Prostate gland (tissue), 2 donors: ENCODE measurements at regions not wholly inside any gene's neighbourhood (a gene's known extent, or its start where the extent isn't known, plus 50 kb on each side); places are given as distances from the start of the nearest gene placed in this dataset.

Source experiments
- DNase-seq: peaks from one replicate; pipeline ENCODE4 v3.0.0-alpha.2; 2019; ENCODE audit warnings: low spot score
- H3K27ac ChIP-seq, 2 donors: fragments of 200-600 bp; sonication (generic); 2 replicates each; pipeline ENCODE4 v1.5.1; 2017 to 2019
- H3K27me3 ChIP-seq: fragments of 200-600 bp; sonication (generic); replicated peaks from 2 replicates; pipeline ENCODE4 v1.5.1; 2019; ENCODE audit not compliant: insufficient read depth
- H3K36me3 ChIP-seq, 2 donors: fragments of 200-600 bp; sonication (generic); 1 replicate in 1 of 2; 2 replicates in 1 of 2; pipeline versions ENCODE4 v1.5.1 to v1.8.1; 2017 to 2019
- H3K4me1 ChIP-seq: fragments of 200-600 bp; sonication (generic); replicated peaks from 2 replicates; pipeline ENCODE4 v1.5.1; 2019
- H3K4me3 ChIP-seq, 2 donors: fragments of 200-600 bp; sonication (generic); 2 replicates each; pipeline ENCODE4 v1.5.1; 2017 to 2019
- H3K9me3 ChIP-seq: fragments of 200-600 bp; sonication (generic); 2 replicates; pipeline ENCODE4 v1.5.1; 2017
- CTCF ChIP-seq, 4 experiments: fragments of 200-600 bp in 2 of 4; fragments of 450-650 bp in 2 of 4; sonication (generic) in 2 of 4; IDR thresholded peaks; 1 replicate in 3 of 4; 2 replicates in 1 of 4; pipeline ENCODE4 v1.5.1; 2016 to 2019; ENCODE audit warnings: antibody characterized with exemption in 4 of 4, mild to moderate bottlenecking in 2 of 4, moderate library complexity in 2 of 4
- POLR2A ChIP-seq: fragments of 450-650 bp; IDR thresholded peaks from one replicate; pipeline ENCODE4 v1.6.1; 2016; ENCODE audit warnings: antibody characterized with exemption, mild to moderate bottlenecking
- POLR2AphosphoS5 ChIP-seq: sonication (generic); formaldehyde crosslinking; IDR thresholded peaks from one replicate; pipeline ENCODE4 v1.6.1; 2017; ENCODE audit warnings: antibody characterized with exemption
- WGBS: methylation state at CpG from one replicate; pipeline ENCODE4 v1.1.5; 2018; 5-methylcytosine and 5-hydroxymethylcytosine counted together
- intact Hi-C: fragments of 100-400 bp; cut with DNase I; formaldehyde crosslinking; loops from one replicate; pipeline ENCODE4 v1.14.2; 2022

GRCh38 chr5:89513299-89514044, 630.5 kb upstream of the MEF2C start:
- Histone ChIP-seq H3K27me3 (no peaks in the 10 kb centered on the region), H3K9me3 (no peaks in the 10 kb centered on the region), H3K4me3 (no peak overlapping the region), H3K36me3 (no peaks in the 10 kb centered on the region), H3K27ac (no peak overlapping the region), H3K4me1 (no peaks in the 10 kb centered on the region)
- no peak for DNase-seq
- intact Hi-C loops = no loop called here
- WGBS = 90% methylated on average over 3 of the region's 3 CpGs
- no peak for TF ChIP-seq CTCF (IDR thresholded peaks at IDR 0.05)
- no peak for TF ChIP-seq POLR2AphosphoS5
- TF ChIP-seq POLR2A = no peak

DNA sequence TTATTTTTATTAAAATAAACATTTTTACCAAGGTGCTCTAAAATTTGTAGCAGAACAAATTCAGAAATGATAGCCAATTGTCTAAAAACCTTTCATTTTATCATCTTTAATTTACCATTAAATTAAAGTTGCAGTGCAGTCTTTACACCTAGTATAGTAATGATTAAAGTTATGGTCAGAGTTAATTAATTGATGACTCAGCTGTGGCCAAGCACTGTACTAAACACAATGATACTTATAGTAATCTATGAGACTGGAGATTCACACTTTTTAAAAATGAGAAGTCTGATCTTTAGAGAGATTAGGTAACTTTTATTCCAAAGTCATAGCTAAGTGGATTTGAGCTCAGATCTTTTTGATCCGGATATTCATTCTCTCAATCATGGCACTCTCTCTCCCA, 621.1 kb upstream of the MEF2C start:
- DNase-seq = no peak
- no peak overlapping the region for H3K27ac ChIP-seq
- H3K36me3 ChIP-seq = no peaks in the 10 kb centered on the region
- no peaks in the 10 kb centered on the region for H3K4me1 ChIP-seq
- no peak for TF ChIP-seq POLR2AphosphoS5
- no peak for TF ChIP-seq POLR2A
- TF ChIP-seq CTCF (IDR thresholded peaks at IDR 0.05) = no peak
- H3K27me3 ChIP-seq = no peaks in the 10 kb centered on the region
- 96% methylated on average over 1 of the region's 1 CpG for WGBS
- intact Hi-C loops = no loop called here
- no peaks in the 10 kb centered on the region for H3K9me3 ChIP-seq
- no peak overlapping the region for H3K4me3 ChIP-seq

GRCh38 chr5:89499787-89500186, 616.8 kb upstream of the MEF2C start:
- no peak for DNase-seq
- no peaks in the 10 kb centered on the region for H3K4me1 ChIP-seq
- H3K27ac ChIP-seq = no peak overlapping the region
- H3K4me3 ChIP-seq = no peak overlapping the region
- TF ChIP-seq CTCF (IDR thresholded peaks at IDR 0.05) = no peak
- no peak for TF ChIP-seq POLR2AphosphoS5
- no peak for TF ChIP-seq POLR2A
- intact Hi-C loops = no loop called here
- no peaks in the 10 kb centered on the region for H3K36me3 ChIP-seq
- H3K27me3 ChIP-seq = no peaks in the 10 kb centered on the region
- WGBS = 66% methylated on average over 3 of the region's 3 CpGs
- H3K9me3 ChIP-seq = no peaks in the 10 kb centered on the region

DNA sequence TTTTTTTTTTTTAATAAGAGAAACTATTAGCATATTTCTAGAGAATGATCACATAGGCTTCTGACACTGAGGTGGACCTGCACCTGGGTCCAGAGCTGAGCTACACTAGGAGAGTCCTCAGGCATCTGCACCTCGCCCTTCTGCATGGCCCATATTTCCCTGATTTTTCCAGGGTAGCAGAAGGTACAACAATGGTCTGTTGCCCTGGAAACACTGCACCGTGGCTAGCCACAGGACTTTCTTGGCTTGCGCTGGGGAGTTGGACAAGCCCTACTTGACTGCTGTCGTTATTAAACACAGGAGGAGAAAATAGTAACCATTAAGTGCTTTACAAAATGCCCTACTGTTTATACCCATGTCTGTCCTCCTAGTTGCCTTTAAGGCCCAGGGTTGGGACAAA, 615.7 kb upstream of the MEF2C start:
- Histone ChIP-seq H3K27ac (no peak overlapping the region), H3K4me3 (no peak overlapping the region), H3K4me1 (no peaks in the 10 kb centered on the region), H3K27me3 (no peaks in the 10 kb centered on the region), H3K9me3 (no peaks in the 10 kb centered on the region), H3K36me3 (no peaks in the 10 kb centered on the region)
- TF ChIP-seq CTCF (IDR thresholded peaks at IDR 0.05) = no peak
- TF ChIP-seq POLR2A = no peak
- no peak for TF ChIP-seq POLR2AphosphoS5
- 85% methylated on average over 4 of the region's 4 CpGs for WGBS
- intact Hi-C loops = no loop called here
- DNase-seq = no peak

GRCh38 chr5:89493414-89493813, 610.4 kb upstream of the MEF2C start:
- intact Hi-C loops = no loop called here
- WGBS = 67% methylated on average over 1 of the region's 1 CpG
- Histone ChIP-seq H3K27ac (no peak overlapping the region), H3K9me3 (no peaks in the 10 kb centered on the region), H3K27me3 (no peaks in the 10 kb centered on the region), H3K4me3 (no peak overlapping the region), H3K4me1 (no peaks in the 10 kb centered on the region), H3K36me3 (no peaks in the 10 kb centered on the region)
- TF ChIP-seq POLR2A = no peak
- no peak for TF ChIP-seq CTCF (IDR thresholded peaks at IDR 0.05)
- TF ChIP-seq POLR2AphosphoS5 = no peak
- no peak for DNase-seq
